HL-60/S4 treated with retinoic acid at 250 ng/mL for 4 days and 3 days (cell line): ENCODE measurements at regions not wholly inside any gene's neighbourhood (a gene's known extent, or its start where the extent isn't known, plus 50 kb on each side); places are given as distances from the start of the nearest gene placed in this dataset.

Experiments used
- in situ Hi-C: fragments of 300-500 bp; cut with MboI; formaldehyde crosslinking; loops from 2 replicates; pipeline ENCODE4 v1.7.0; 2022; ENCODE audit warnings: low sequenced_read_pairs

DNA sequence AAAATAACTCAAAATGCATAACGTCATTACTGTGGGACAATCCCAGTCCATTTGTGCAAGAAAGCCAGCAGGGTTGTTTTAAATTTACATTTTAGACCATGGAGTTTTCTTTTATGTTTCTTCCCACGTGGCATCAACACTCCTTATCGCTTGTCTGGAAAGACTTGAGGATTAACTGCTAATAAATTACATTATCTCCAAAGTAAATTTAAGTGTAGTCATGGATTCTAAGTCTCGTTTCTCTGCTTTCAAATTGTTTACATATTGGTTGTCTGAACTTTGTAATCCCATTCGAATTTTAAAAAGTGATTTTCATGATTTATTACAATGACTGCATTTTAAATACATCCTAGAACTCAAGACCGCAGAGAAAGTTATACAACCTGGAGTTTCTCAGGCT, 119.3 kb upstream of the ADAMTS5 start:
- in situ Hi-C loops: no loop called here

DNA sequence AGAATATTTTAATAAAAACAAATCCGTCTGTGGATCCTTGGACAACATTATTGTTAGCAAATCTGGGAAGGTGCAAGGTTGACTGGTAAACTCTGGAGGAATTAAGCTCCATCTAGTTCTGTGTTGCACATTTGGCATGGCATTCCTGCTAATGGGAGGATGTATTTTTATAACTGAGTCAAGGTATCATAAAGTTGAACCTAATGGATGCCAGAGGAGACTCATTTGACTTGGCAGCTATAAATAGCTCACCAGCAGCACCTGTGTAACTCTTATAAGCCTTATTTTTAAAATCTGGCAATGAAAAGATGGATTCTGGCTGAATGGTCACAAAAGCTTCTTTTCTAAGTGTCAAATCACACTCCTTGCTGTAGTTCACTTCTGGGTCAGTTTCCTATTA, 118.5 kb upstream of the ADAMTS5 start:
- in situ Hi-C loops: no loop called here

DNA sequence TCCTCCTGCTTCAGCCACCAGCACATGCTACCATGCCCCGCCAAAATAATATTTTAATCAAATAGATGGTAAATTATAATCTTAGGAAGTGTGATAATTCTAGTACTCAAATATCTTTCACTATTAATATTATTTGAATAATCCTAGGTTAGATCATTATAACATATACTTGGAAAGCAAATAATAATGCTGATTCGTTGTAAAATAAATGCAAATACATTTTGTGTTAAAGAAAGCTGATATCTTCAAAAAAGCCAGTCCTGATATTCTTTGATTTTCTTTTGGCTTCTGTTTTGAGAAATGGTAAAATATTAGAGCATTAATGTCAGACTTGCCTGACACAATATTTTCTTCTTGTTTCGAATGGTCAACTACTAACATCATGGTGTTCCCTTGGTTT, 116.3 kb upstream of the ADAMTS5 start:
- in situ Hi-C loops: no loop called here

DNA sequence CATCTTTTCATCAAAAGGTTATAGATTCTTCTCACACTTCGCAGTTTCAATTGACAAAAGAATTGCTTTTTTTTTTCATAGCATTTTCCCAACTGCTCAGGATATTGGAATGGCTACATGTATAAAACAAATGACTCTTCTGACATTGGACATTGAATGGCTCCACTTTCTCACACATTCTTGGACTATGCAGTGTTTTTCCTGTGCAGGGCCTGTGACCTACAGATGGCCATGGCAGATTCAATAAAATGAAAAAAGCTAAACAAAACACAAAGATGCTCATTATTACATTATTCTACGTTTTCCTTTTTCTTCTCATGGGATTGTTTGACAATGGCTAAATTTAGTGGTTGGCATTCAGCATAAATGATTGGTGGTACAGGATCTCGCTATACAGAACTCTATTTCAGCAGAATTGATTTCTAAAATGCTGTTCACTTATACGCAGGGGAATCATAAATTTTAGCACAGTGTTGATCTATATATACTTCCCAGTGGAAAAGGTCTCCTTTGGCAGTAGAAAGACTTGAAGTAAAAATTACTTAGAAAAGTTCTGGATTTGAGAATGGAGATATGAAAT, 115.6 kb upstream of the ADAMTS5 start:
- in situ Hi-C loops: no loop called here

DNA sequence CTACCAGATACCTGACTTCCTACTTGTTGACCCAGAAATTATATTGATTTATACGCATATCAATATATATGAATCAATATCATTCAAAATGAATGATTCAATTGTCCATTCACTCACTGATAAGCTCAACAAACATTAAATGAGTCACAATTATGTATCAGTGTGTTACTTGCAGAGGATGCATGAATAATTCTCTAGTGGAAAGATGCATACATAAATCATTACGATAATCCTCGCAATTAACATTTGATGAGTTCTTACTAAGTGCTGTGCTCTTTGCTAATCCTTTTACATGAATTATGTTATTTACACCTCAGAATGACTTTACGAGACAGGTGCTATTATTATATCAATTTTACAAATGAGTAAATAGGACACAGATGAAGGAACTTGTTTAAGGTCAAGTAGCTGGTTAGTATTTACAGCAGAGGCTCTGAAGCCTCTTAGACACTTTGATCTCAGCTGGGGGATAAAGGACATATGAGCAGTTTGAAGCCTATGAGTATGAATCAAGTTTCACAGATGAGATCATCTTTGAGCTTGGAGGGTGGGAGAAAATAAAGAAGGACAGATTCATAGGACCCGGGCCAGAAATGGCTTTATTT, 112.8 kb upstream of the ADAMTS5 start:
- in situ Hi-C loops: no loop called here

DNA sequence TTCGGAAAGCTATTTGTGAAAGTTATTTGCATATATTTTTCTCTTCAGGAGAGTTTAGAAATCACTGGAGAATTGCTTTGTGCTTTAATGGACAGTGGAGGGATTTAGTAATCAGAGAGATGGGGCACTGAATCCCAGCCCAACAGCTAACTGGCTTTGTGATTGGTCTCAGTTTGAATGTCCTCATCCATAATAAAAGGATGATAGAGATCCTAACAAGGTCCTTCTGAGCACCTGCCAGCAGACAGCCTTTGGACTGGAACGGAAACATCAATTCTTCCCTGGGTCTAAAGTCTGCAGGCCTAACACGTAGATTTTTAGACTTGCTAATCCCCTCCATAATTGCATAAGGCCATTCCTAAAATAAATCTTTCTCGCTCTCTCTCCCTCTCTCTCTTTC, 112.0 kb upstream of the ADAMTS5 start:
- in situ Hi-C loops: no loop called here

DNA sequence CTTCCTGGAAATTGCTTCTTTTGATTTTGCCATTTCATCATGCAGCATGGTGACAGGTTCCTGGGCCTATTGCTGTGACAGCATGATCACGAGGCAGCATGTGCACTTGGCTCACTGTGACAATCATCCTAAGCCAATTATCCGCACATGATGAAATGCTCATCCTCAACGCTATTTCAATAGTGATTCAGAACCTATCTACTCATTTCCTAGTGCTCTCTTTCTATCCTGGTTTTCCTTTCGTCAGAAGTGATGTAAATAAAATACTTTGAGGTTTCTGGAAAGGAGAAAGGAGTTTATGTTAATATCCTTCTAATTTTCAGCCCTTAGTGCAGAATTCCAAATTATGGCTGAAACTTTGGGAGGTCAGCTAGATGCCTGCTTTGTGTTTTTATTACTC, 110.6 kb upstream of the ADAMTS5 start:
- in situ Hi-C loops: no loop called here

DNA sequence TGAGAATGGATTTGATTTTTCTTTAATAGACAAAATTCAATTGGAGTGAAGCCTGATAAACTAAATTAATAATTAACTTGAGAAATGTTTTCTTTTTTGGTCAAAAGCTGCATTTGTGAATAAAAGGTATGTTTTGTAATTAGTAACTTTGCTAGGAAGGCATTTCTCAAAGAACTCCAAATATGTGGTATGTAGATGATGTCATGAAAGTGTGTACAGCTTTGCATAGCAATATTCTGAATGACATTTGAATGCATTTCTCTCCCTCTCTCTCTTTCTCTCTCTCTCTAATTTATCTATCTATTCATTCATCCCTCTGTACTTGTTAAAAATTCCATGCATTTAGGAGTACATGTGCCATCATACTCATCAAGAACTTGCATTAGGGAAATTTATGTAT, 109.1 kb upstream of the ADAMTS5 start:
- in situ Hi-C loops: no loop called here

DNA sequence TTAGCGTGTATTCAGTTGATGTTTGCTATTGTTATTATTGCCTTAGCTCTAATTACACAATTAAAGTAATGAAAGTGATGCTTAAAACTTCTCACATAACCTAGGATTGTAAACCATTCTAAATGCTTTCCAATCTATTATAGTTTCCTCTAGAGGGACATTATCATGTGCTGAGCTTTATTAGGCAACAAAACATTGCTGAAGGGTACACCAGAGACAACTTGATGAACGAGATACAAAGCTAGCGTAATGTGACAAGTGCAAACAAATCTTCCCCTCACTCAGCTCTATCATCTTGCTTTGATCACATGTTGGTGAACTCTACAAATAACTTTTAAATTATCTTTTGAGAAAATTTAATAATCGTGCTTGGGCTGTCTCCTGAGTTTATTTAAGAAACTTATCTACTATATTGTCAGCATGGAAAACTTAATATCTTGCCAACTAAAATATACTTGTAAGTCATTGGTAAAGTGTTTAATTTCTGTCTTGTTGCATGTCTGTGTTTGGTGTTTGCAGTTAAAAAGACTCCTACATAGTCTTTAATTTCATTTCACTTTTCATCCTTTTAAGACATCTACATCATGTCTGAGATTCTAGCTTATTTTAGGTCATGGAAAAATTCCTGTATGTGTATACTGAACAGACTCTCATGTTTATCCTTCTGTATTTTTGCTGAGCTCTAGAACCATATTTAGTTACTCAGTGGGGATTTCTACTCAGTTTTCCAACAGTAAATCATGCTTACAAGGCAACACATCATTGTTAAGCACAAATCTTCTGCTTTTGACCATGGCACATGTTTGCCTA, 104.2 kb upstream of the ADAMTS5 start:
- in situ Hi-C loops: no loop called here

DNA sequence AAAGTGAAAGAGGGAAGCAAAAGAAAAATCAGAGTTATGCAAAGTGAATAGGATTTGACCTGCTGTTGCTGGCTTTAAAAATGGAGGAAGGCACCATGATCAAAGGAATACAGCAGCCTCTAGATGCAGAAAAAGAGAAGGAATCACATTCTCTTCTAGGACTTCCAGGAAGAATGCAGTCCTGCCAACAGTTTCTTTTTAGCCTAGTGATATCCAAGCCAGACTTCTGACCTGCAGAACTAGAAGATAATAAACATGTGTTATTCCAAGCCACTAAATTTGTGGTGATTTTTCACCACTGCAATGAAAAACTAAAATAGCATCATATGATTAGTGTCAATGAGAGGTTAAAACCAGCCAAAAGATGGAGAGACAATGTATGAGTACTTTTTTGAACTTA, 101.9 kb upstream of the ADAMTS5 start:
- in situ Hi-C loops: no loop called here

DNA sequence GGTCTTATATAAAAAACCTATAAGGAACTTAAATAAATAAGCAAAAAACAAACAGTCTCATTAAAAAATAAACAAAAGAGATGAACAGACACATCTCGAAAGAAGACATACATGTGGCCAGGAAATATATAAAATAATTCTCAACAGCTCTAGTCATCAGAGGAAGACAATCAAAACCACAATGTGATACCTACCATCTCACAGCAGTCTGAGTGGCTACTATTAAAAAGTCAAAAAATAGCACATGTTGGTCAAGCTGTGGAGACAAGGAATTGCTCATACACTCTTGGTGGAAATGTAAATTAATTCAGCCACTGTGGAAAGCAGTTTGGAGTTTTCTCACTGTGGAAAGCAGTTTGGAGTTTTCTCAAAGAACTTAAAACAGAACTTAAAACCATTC, 100.3 kb upstream of the ADAMTS5 start:
- in situ Hi-C loops: no loop called here

DNA sequence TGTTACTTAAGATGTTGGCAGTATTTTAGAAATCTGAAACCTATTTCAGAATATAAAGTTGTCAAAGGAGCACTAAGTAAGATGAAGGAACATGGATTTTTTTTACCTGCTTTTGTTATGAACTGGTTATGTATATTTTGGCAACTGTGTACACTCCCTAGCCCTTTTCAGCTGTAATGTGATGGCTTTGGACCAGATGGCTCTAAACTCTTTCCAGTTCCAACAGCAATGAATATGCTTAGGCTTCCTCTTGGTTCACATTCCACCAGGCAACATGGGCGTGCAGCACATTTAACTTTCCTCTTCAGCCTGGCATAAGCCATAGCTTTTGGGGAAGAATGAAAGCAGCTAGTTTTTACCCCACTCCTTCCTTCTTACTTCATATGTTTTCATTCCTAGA, 95.6 kb upstream of the ADAMTS5 start:
- in situ Hi-C loops: no loop called here

DNA sequence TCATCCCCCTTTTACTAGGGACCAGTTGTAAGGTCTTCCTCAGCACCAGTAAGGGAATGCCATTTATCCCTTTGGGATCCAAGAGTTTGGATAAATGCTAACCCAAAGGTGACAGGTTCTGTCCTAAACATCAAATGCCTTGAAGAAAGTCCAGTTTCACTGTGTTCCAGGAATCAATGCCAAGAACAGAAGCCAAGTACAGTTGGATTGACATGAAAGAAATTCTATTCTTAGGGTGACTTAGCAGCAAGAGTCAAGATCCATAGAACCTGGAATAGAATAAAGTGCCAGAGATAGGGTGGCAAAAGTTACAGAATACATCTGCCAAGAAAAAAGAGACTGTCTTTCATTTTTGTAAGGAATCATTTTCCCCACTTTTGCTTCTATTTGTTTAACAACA, 94.9 kb upstream of the ADAMTS5 start:
- in situ Hi-C loops: no loop called here

DNA sequence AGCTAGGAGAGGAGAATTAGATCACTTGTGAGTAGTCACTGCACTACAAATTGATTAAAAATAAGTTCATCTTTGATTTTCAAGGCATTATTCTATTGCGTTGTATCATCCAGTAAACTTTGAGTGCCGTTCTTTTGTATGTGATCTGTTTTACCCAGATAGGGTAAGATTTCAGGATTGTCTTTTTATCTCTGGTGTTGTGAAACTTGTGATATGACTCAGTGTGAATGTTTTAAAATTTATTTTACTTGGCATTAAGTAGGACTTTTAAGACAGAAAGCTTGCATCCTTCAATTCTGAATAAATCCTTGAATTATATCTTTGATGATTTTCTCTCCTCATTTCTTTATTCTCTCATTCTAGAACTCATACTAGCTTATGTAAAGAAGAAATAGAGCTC, 93.3 kb upstream of the ADAMTS5 start:
- in situ Hi-C loops: no loop called here

DNA sequence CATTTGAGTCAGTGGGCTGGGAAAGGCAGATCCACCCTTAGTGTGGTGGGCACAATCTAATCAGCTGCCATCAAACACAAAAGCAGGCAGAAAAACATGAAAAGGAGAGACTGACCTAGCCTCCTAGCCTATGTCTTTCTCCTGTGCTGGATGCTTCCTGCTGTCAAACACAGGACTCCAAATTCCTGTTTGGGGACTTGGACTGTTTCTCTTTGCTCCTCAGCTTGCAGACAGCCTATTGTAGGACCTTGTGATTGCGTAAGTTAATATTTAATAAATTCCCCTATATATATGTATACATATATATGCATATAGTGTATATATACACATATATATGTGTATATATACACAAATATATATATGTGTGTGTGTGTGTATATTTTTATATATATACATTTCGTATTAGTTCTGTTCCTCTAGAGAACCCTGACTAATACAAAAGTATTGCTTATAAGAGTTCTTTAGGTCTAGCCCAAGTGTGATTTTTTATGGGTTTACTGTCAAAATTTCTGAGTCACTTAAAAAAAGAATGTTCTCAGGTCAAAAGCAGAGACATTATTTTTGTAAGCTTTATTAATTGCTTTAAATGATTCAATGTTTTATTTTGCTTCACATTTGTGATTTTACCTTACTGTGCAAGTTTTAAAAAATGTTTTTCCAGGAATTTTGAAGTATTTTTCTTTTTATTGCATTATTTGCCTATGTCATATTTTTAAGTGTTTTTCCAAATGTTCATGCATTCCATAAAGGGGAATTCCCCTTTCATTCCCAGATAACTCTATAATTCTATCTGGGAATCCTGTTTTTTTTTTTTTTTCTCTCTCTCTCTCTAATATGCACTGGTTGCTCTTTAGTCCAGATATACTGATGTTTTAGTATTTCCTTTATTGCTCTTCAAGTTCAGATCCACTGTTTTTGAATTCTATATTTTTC, 92.1 kb upstream of the ADAMTS5 start:
- in situ Hi-C loops: no loop called here

DNA sequence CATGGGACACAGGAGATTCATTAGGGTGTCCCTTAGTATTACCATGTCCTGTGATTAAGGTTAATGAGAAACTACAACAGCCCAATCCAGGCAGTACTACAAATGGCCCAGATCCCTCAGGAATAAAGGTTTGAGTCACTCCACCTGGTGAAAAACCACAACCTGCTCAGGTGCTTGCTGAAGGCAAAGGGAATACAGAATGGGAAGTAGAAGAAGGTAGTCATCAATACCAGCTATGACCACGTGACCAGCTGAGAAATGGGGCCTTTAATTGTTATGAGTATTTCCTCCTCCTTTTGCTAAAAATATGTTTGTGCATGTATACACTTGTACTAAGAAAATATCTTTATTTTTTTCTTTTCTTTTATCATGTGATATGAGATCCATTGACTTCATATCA, 91.1 kb upstream of the ADAMTS5 start:
- in situ Hi-C loops: no loop called here

DNA sequence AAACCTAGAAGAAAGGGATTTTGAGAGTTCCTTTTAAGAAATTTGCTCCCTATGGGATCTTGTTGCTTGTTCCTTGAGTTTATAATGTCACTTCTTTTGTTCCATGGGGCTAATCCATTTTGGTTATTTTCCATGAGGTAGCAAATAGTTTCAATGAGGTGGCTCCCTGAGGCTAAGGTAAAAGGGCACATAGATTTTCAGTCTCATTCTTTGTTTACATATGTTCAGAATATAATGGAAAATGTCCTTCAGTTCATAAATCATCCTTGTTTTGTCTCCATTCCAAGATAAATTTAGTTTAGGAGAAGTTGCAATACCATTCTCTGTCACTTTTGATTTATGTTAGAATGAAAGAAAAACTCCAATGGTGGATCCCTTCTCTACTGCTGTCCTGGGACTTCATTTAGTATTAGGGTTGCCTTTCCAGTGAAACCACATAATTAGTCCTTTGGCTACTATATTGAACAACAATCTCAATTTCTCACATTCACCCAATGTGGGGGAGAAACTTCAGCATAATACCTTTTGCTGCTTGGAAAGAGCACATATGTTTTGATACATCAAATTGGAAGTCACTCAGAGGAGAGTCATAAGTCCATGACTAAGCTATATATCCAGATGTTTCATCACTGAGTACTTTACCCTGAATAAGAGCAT, 80.9 kb upstream of the ADAMTS5 start:
- in situ Hi-C loops: no loop called here

DNA sequence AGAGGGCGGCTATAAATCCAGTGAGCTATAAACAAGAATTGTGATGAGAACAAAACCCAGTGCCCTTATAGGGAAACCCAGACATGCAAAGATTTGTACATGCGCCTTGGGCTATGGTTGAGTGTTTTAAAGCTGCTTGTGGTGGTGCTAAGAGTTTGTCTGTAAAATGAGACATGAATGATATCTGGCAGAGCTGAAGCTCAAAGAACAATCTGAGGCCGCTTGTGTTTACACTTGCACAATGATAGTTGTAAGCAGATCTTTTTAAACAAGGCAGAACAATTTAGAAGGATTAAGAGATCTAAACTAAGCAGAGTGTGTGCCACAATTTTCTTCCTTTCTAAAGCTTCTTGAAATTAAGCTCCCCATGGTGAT, 80.4 kb upstream of the ADAMTS5 start:
- in situ Hi-C loops: no loop called here

DNA sequence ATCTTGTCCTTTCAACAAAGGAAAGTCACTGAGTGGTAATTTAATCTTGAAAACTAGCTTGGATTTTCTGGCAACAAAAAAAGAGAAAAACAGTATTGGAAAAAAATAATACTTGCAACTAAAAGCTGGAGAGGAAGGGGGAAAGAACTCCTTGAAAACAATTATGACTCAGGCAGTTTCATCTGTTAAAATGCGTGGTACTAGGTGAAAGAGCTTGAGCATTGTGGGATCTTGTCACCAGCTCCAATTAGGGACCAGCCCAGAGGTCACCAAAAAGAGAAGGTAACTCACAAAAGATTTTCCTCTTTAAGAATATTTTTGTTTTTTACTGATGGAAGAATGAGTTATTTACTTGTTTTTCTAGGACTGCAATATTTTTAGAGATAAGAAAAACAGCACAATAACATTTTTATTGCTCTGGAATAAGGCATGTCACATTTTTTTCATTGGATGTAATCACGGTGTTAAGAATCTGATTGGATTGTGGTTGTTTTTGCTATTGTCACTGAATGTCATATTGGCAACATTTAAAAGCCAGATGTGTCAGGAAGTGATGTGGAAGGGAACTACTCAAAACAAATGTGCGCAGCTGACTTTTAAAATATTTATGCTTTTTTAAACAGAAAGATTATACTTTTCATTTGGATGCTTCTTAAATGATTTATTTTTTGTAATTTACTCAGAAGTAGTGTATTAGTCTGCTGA, 78.5 kb upstream of the ADAMTS5 start:
- in situ Hi-C loops: no loop called here

DNA sequence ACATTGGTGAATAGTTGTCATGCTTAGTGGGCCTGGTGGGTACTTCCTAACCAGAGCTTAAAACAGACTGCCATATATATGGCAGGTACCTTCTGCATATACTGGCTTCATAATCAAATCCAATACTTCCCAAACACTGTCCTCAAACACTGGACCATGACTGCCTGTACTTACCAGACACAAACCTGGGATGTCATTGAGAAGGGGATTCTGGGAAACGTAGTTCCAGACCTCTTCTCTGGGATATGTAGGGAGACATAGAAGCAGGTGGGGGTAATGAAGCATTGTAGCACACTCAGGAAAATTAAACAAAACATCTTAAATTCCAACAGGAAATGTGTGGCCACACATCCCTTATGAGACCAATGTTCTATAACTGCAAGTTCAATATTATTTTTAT, 76.5 kb upstream of the ADAMTS5 start:
- in situ Hi-C loops: no loop called here
